ENCODE measurements at regions not wholly inside any gene's neighbourhood (a gene's known extent, or its start where the extent isn't known, plus 50 kb on each side); places are given as distances from the start of the nearest gene placed in this dataset.

- H2BK15ac ChIP-seq (ENCODE audit: low read length), result no peak overlapping the region
- H2BK12ac ChIP-seq (ENCODE audit: low read length), result no peak overlapping the region
- H3K9me3 ChIP-seq (replicated peaks in 1 of 2; ENCODE audit: control insufficient read depth in 2 of 2, insufficient read depth in 1 of 2, low read depth in 1 of 2, low read length in 2 of 2), result no peaks in the 10 kb centered on the region
- H3K27ac ChIP-seq (replicated peaks; ENCODE audit: low read length), result no peak overlapping the region
- H2AFZ ChIP-seq (ENCODE audit: low read length), result no peak overlapping the region
- no peaks in the 10 kb centered on the region for H3K36me3 ChIP-seq (replicated peaks in 1 of 2; ENCODE audit: control insufficient read depth in 2 of 2, insufficient read depth in 2 of 2, low read length in 2 of 2)
- H3K4ac ChIP-seq (ENCODE audit: low read length), result no peak overlapping the region
- WGBS, 2 donors (ENCODE audit: extremely low coverage in 2 of 2, insufficient read length in 2 of 2, insufficient replicate concordance in 1 of 2), result no CpG with 5 or more reads among the region's 8 CpGs
- peaks cover 6 to 7% of the 10 kb centered on the region in 2 donors for H3K4me1 ChIP-seq (ENCODE audit: control insufficient read depth in 2 of 2, insufficient read depth in 1 of 2, low read depth in 1 of 2, low read length in 2 of 2)
- H3K23ac ChIP-seq (ENCODE audit: low read depth, low read length, poor library complexity), result no peak overlapping the region
- H3K79me1 ChIP-seq (ENCODE audit: low read depth, low read length), result no peaks in the 10 kb centered on the region
- H2BK5ac ChIP-seq (ENCODE audit: low read length), result no peak overlapping the region
- H3K4me3 ChIP-seq (ENCODE audit: low read length in 2 of 2), result no peak overlapping the region
- no peak overlapping the region for H3K14ac ChIP-seq (ENCODE audit: low read length)
- no peak overlapping the region for H3K9ac ChIP-seq (ENCODE audit: low read depth, low read length, poor library complexity)
- no peak overlapping the region for H4K91ac ChIP-seq (ENCODE audit: low read depth, low read length, poor library complexity)
- H2BK120ac ChIP-seq (ENCODE audit: low read depth, low read length), result no peak overlapping the region
- peaks cover 0 to 3% (median 0%) of the 10 kb centered on the region in 3 experiments for H3K27me3 ChIP-seq (ENCODE audit: control insufficient read depth in 3 of 3, insufficient read depth in 3 of 3, low read depth in 1 of 3, low read length in 3 of 3)
- H4K8ac ChIP-seq (ENCODE audit: low read depth, low read length), result no peak overlapping the region
- H3K18ac ChIP-seq (ENCODE audit: low read length), result no peak overlapping the region
- no peak overlapping the region for H3K4me2 ChIP-seq (ENCODE audit: insufficient read depth, low read length, poor library complexity, severe bottlenecking)
- DNase-seq (ENCODE audit: low spot score), result no peak
- no peak overlapping the region for H2AK5ac ChIP-seq (ENCODE audit: low read depth, low read length)
Observed at GRCh38 chr17:59469786-59470485, 95.5 kb upstream of the DHX40 start.

DNA sequence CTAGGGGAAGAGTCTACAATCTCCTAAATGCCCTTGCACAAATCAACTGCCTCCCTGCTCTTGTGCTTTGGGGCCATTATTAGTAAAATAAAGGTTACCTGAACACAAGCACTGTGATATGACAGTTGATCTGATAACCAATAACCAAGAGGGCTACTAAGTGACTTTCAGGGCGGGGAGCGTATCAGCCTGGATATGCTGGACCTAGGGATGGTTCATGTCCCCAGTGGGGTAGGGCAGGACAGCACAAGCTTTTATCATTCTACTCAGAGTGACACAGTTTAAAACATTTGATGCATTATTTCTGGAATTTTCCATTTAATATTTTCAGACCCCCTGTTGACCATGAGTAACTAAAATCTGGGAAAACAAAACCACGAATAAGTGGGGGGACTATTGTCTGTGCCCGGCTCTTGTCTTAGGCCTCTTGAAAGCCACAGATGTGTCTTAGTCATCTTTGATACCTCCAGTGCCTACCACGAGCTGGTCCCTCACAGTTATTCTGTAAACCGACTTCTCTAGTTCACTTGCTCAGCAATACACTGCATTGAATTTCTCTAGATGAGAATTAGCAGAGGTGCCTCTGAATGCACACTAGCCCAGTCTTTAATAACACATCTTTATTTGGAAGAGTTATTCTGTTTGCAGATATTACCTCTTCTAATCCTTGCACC, 94.6 kb upstream of the DHX40 start:
- Histone ChIP-seq H3K18ac (ENCODE audit: low read length) (no peak overlapping the region), H3K4me3 (ENCODE audit: low read length in 2 of 2) (no peak overlapping the region), H4K8ac (ENCODE audit: low read depth, low read length) (no peak overlapping the region), H3K9ac (ENCODE audit: low read depth, low read length, poor library complexity) (no peak overlapping the region), H3K4me1 (ENCODE audit: control insufficient read depth in 2 of 2, insufficient read depth in 1 of 2, low read depth in 1 of 2, low read length in 2 of 2) (peaks cover 6 to 7% of the 10 kb centered on the region in 2 donors), H3K27ac (replicated peaks; ENCODE audit: low read length) (no peak overlapping the region), H3K4ac (ENCODE audit: low read length) (no peak overlapping the region), H3K9me3 (replicated peaks in 1 of 2; ENCODE audit: control insufficient read depth in 2 of 2, insufficient read depth in 1 of 2, low read depth in 1 of 2, low read length in 2 of 2) (no peaks in the 10 kb centered on the region), H2AK5ac (ENCODE audit: low read depth, low read length) (no peak overlapping the region), H3K79me1 (ENCODE audit: low read depth, low read length) (no peaks in the 10 kb centered on the region), H2BK120ac (ENCODE audit: low read depth, low read length) (no peak overlapping the region), H2BK5ac (ENCODE audit: low read length) (no peak overlapping the region), H2BK15ac (ENCODE audit: low read length) (no peak overlapping the region), H2BK12ac (ENCODE audit: low read length) (no peak overlapping the region), H4K91ac (ENCODE audit: low read depth, low read length, poor library complexity) (no peak overlapping the region), H2AFZ (ENCODE audit: low read length) (no peak overlapping the region), H3K36me3 (replicated peaks in 1 of 2; ENCODE audit: control insufficient read depth in 2 of 2, insufficient read depth in 2 of 2, low read length in 2 of 2) (no peaks in the 10 kb centered on the region), H3K23ac (ENCODE audit: low read depth, low read length, poor library complexity) (no peak overlapping the region), H3K4me2 (ENCODE audit: insufficient read depth, low read length, poor library complexity, severe bottlenecking) (no peak overlapping the region), H3K27me3 (ENCODE audit: control insufficient read depth in 3 of 3, insufficient read depth in 3 of 3, low read depth in 1 of 3, low read length in 3 of 3) (peaks cover 0 to 3% (median 0%) of the 10 kb centered on the region in 3 experiments), H3K14ac (ENCODE audit: low read length) (no peak overlapping the region)
- WGBS, 2 donors (ENCODE audit: extremely low coverage in 2 of 2, insufficient read length in 2 of 2, insufficient replicate concordance in 1 of 2), result no CpG with 5 or more reads among the region's 6 CpGs
- DNase-seq (ENCODE audit: low spot score), result no peak

GRCh38 chr17:59476413-59476812, 89.0 kb upstream of the DHX40 start:
- Histone ChIP-seq H3K4me1 (ENCODE audit: control insufficient read depth in 2 of 2, insufficient read depth in 1 of 2, low read depth in 1 of 2, low read length in 2 of 2) (no peaks in the 10 kb centered on the region), H3K9ac (ENCODE audit: low read depth, low read length, poor library complexity) (no peak overlapping the region), H3K14ac (ENCODE audit: low read length) (no peak overlapping the region), H2BK5ac (ENCODE audit: low read length) (no peak overlapping the region), H2BK15ac (ENCODE audit: low read length) (no peak overlapping the region), H3K4ac (ENCODE audit: low read length) (no peak overlapping the region), H3K79me1 (ENCODE audit: low read depth, low read length) (no peaks in the 10 kb centered on the region), H3K4me2 (ENCODE audit: insufficient read depth, low read length, poor library complexity, severe bottlenecking) (no peak overlapping the region), H2BK12ac (ENCODE audit: low read length) (no peak overlapping the region), H4K8ac (ENCODE audit: low read depth, low read length) (no peak overlapping the region), H3K23ac (ENCODE audit: low read depth, low read length, poor library complexity) (no peak overlapping the region), H3K36me3 (replicated peaks in 1 of 2; ENCODE audit: control insufficient read depth in 2 of 2, insufficient read depth in 2 of 2, low read length in 2 of 2) (no peaks in the 10 kb centered on the region), H3K18ac (ENCODE audit: low read length) (no peak overlapping the region), H2AK5ac (ENCODE audit: low read depth, low read length) (no peak overlapping the region), H3K4me3 (ENCODE audit: low read length in 2 of 2) (no peak overlapping the region), H2BK120ac (ENCODE audit: low read depth, low read length) (no peak overlapping the region), H3K27ac (replicated peaks; ENCODE audit: low read length) (no peak overlapping the region), H4K91ac (ENCODE audit: low read depth, low read length, poor library complexity) (no peak overlapping the region), H3K27me3 (ENCODE audit: control insufficient read depth in 3 of 3, insufficient read depth in 3 of 3, low read depth in 1 of 3, low read length in 3 of 3) (no peaks in the 10 kb centered on the region), H3K9me3 (replicated peaks in 1 of 2; ENCODE audit: control insufficient read depth in 2 of 2, insufficient read depth in 1 of 2, low read depth in 1 of 2, low read length in 2 of 2) (no peaks in the 10 kb centered on the region), H2AFZ (ENCODE audit: low read length) (no peak overlapping the region)
- no peak for DNase-seq (ENCODE audit: low spot score)
- WGBS, 2 donors (ENCODE audit: extremely low coverage in 2 of 2, insufficient read length in 2 of 2, insufficient replicate concordance in 1 of 2), result no CpG with 5 or more reads among the region's 5 CpGs

- Histone ChIP-seq H3K27ac (replicated peaks; ENCODE audit: low read length) (no peak overlapping the region), H3K36me3 (replicated peaks in 1 of 2; ENCODE audit: control insufficient read depth in 2 of 2, insufficient read depth in 2 of 2, low read length in 2 of 2) (no peaks in the 10 kb centered on the region), H3K27me3 (ENCODE audit: control insufficient read depth in 3 of 3, insufficient read depth in 3 of 3, low read depth in 1 of 3, low read length in 3 of 3) (no peaks in the 10 kb centered on the region), H3K9me3 (replicated peaks in 1 of 2; ENCODE audit: control insufficient read depth in 2 of 2, insufficient read depth in 1 of 2, low read depth in 1 of 2, low read length in 2 of 2) (no peaks in the 10 kb centered on the region), H3K14ac (ENCODE audit: low read length) (no peak overlapping the region), H2AFZ (ENCODE audit: low read length) (no peak overlapping the region), H3K23ac (ENCODE audit: low read depth, low read length, poor library complexity) (no peak overlapping the region), H2BK120ac (ENCODE audit: low read depth, low read length) (no peak overlapping the region), H2BK15ac (ENCODE audit: low read length) (no peak overlapping the region), H3K4me3 (ENCODE audit: low read length in 2 of 2) (no peak overlapping the region), H2BK12ac (ENCODE audit: low read length) (no peak overlapping the region), H3K4me2 (ENCODE audit: insufficient read depth, low read length, poor library complexity, severe bottlenecking) (no peak overlapping the region), H4K91ac (ENCODE audit: low read depth, low read length, poor library complexity) (no peak overlapping the region), H3K4me1 (ENCODE audit: control insufficient read depth in 2 of 2, insufficient read depth in 1 of 2, low read depth in 1 of 2, low read length in 2 of 2) (no peaks in the 10 kb centered on the region), H4K8ac (ENCODE audit: low read depth, low read length) (no peak overlapping the region), H3K18ac (ENCODE audit: low read length) (no peak overlapping the region), H3K79me1 (ENCODE audit: low read depth, low read length) (no peaks in the 10 kb centered on the region), H3K9ac (ENCODE audit: low read depth, low read length, poor library complexity) (no peak overlapping the region), H3K4ac (ENCODE audit: low read length) (no peak overlapping the region), H2BK5ac (ENCODE audit: low read length) (no peak overlapping the region), H2AK5ac (ENCODE audit: low read depth, low read length) (no peak overlapping the region)
- 100% methylated on average over 1 of the region's 2 CpGs; no CpG with 5 or more reads in 1 of the 2 donors for WGBS, 2 donors (ENCODE audit: extremely low coverage in 2 of 2, insufficient read length in 2 of 2, insufficient replicate concordance in 1 of 2)
- no peak for DNase-seq (ENCODE audit: low spot score)
Observed at GRCh38 chr17:59479141-59479540, 86.3 kb upstream of the DHX40 start.
